B cell (primary cell): ENCODE measurements at regions not wholly inside any gene's neighbourhood (a gene's known extent, or its start where the extent isn't known, plus 50 kb on each side); places are given as distances from the start of the nearest gene placed in this dataset.

Source experiments
- CTCF ChIP-seq: fragments of 200-600 bp; IDR thresholded peaks from one replicate; pipeline ENCODE4 v1.8.0; 2022; ENCODE audit warnings: antibody characterized with exemption, mild to moderate bottlenecking
- EZH2 ChIP-seq: IDR thresholded peaks from 2 replicates; pipeline ENCODE4 v1.6.1; 2012; ENCODE audit warnings: borderline replicate concordance, low read depth, mild to moderate bottlenecking, moderate library complexity, low read length; ENCODE audit not compliant: insufficient read depth, poor library complexity, severe bottlenecking

DNA sequence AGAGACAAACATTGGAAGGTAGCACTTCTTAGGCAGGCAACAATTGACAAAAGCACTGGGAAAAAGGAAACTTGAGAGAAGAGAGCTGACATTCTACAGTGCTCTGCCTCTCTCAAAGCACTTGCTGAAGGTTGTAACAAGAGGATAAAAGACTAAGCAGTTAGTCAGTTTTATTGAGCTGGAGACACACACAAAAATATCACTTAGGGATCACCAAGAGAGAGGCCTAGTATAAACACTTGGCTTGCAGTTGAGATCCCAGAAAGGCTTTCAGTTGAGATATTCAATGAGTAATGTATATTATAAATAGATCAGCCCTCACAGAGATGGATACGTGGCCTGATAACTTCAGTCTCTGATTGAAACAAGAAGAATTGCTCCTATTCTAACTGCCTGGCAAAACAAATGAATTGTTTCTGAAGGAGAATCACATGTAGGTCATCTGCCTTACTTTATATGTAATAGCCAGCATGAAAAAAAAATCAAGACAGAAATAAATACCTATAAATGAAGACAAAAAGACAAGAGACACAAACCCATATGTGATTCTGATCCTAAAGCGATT is 747.2 kb upstream of the MAN1A1 start:
- TF ChIP-seq EZH2 (no peak), CTCF (no peak)
